Left kidney (tissue), 1 donor: ENCODE measurements at regions not wholly inside any gene's neighbourhood (a gene's known extent, or its start where the extent isn't known, plus 50 kb on each side); places are given as distances from the start of the nearest gene placed in this dataset.
A peak's percentile ranks its signal among the peaks of the same experiment; 100 is the strongest.

ENCODE experiments used
- DNase-seq: peaks from one replicate; pipeline ENCODE4 v3.0.0-alpha.2; 2013

- no peak for DNase-seq
Measured at GRCh38 chr20:23167431-23167830, 81.3 kb upstream of the CD93 start.

GRCh38 chr20:23166563-23166962 is 80.4 kb upstream of the CD93 start:
- no peak for DNase-seq

GRCh38 chr20:23165964-23166363 is 79.8 kb upstream of the CD93 start:
- no peak for DNase-seq

- DNase-seq, result no peak
Measured at GRCh38 chr20:23165307-23165750, 79.2 kb upstream of the CD93 start.

- no peak for DNase-seq
Measured at GRCh38 chr20:23164176-23164601, 78.1 kb upstream of the CD93 start.

GRCh38 chr20:23163562-23163961 is 77.4 kb upstream of the CD93 start:
- DNase-seq, result no peak

- no peak for DNase-seq
Measured at GRCh38 chr20:23162887-23163286, 76.8 kb upstream of the CD93 start.

GRCh38 chr20:23161968-23162696 is 76.0 kb upstream of the CD93 start:
- DNase-seq, result peak; percentile 50

- DNase-seq, result no peak
Measured at GRCh38 chr20:23161244-23161891, 75.2 kb upstream of the CD93 start.

GRCh38 chr20:23160536-23161243 is 74.6 kb upstream of the CD93 start:
- no peak for DNase-seq

- DNase-seq, result no peak
Measured at GRCh38 chr20:23159947-23160318, 73.8 kb upstream of the CD93 start.

GRCh38 chr20:23159256-23159946 is 73.3 kb upstream of the CD93 start:
- DNase-seq, result no peak

GRCh38 chr20:23157734-23158133 is 71.6 kb upstream of the CD93 start:
- DNase-seq, result no peak

- no peak for DNase-seq
Measured at GRCh38 chr20:23156842-23157423, 70.8 kb upstream of the CD93 start.

GRCh38 chr20:23156170-23156841 is 70.2 kb upstream of the CD93 start:
- DNase-seq, result no peak

GRCh38 chr20:23155141-23155590 is 69.0 kb upstream of the CD93 start:
- DNase-seq, result no peak

GRCh38 chr20:23153696-23154341 is 67.7 kb upstream of the CD93 start:
- no peak for DNase-seq

GRCh38 chr20:23152902-23153301 is 66.8 kb upstream of the CD93 start:
- no peak for DNase-seq

GRCh38 chr20:23152308-23152892 is 66.3 kb upstream of the CD93 start:
- no peak for DNase-seq

- DNase-seq, result no peak
Measured at GRCh38 chr20:23151885-23152284, 65.8 kb upstream of the CD93 start.
